GM23338 (cell line): ENCODE measurements at regions not wholly inside any gene's neighbourhood (a gene's known extent, or its start where the extent isn't known, plus 50 kb on each side); places are given as distances from the start of the nearest gene placed in this dataset.

Experiments
- ATAC-seq: fragments of 200-7000 bp; cut with Tn5 transposase; 3 replicates; pipeline ENCODE4 v1.9.1; 2020
- DNase-seq: peaks from one replicate; pipeline ENCODE4 v3.0.0-alpha.2; 2015; ENCODE audit warnings: low spot score
- H2AFZ ChIP-seq: fragments of 200-600 bp; sonication (generic); 2 replicates; pipeline ENCODE4 v1.8.0; 2016; ENCODE audit warnings: antibody characterized with exemption, mild to moderate bottlenecking, moderate library complexity
- H3F3A ChIP-seq: fragments of 200-600 bp; sonication (generic); replicated peaks from 2 replicates; pipeline ENCODE4 v1.8.0; 2017; ENCODE audit warnings: antibody characterized with exemption, mixed run types, low read depth
- H3K27ac ChIP-seq: fragments of 200-600 bp; sonication (generic); 2 replicates; pipeline ENCODE4 v1.6.1; 2016; ENCODE audit warnings: low read depth
- H3K27me3 ChIP-seq: fragments of 200-600 bp; sonication (generic); 2 replicates; pipeline ENCODE4 v1.8.0; 2016; ENCODE audit warnings: mild to moderate bottlenecking, mixed run types, moderate library complexity; ENCODE audit not compliant: insufficient read depth
- H3K36me3 ChIP-seq: fragments of 200-600 bp; sonication (generic); 2 replicates; pipeline ENCODE4 v1.8.0; 2016; ENCODE audit warnings: mild to moderate bottlenecking; ENCODE audit not compliant: insufficient read depth
- H3K4me1 ChIP-seq: fragments of 200-600 bp; sonication (generic); 2 replicates; pipeline ENCODE4 v1.8.0; 2016; ENCODE audit warnings: mild to moderate bottlenecking, moderate library complexity; ENCODE audit not compliant: insufficient read depth
- H3K4me2 ChIP-seq: fragments of 200-600 bp; sonication (generic); 2 replicates; pipeline ENCODE4 v1.7.1; 2017; ENCODE audit warnings: mixed run types
- H3K4me3 ChIP-seq: fragments of 200-600 bp; sonication (generic); 2 replicates; pipeline ENCODE4 v1.6.1; 2016; ENCODE audit warnings: mixed run types
- H3K79me2 ChIP-seq: fragments of 200-600 bp; sonication (generic); replicated peaks from 2 replicates; pipeline ENCODE4 v1.8.0; 2017; ENCODE audit warnings: mild to moderate bottlenecking; ENCODE audit not compliant: insufficient read depth
- H3K9me2 ChIP-seq: fragments of 200-600 bp; sonication (generic); 2 replicates; pipeline ENCODE4 v1.8.0; 2017; ENCODE audit not compliant: insufficient read depth
- H4K20me1 ChIP-seq: fragments of 200-600 bp; sonication (generic); replicated peaks from 2 replicates; pipeline ENCODE4 v1.8.0; 2017; ENCODE audit warnings: mild to moderate bottlenecking; ENCODE audit not compliant: insufficient read depth
- H3K27ac Mint-ChIP-seq: 2 replicates; pipeline ENCODE4 v1.8.0; 2020; ENCODE audit warnings: inconsistent platforms, mild to moderate bottlenecking, moderate library complexity, mixed read lengths
- H3K27me3 Mint-ChIP-seq: 3 replicates; pipeline ENCODE4 v1.8.0; 2022; ENCODE audit warnings: low read depth, mild to moderate bottlenecking, moderate library complexity, mixed read lengths, inconsistent platforms; ENCODE audit not compliant: insufficient read depth, poor library complexity
- H3K36me3 Mint-ChIP-seq: 3 replicates; pipeline ENCODE4 v1.8.0; 2021; ENCODE audit warnings: low read depth, mild to moderate bottlenecking, inconsistent platforms, moderate library complexity, mixed read lengths
- H3K4me1 Mint-ChIP-seq: 3 replicates; pipeline ENCODE4 v1.8.0; 2020; ENCODE audit warnings: mild to moderate bottlenecking, inconsistent platforms, mixed read lengths
- H3K4me3 Mint-ChIP-seq: 3 replicates; pipeline ENCODE4 v1.8.0; 2021; ENCODE audit warnings: moderate library complexity, mild to moderate bottlenecking, inconsistent platforms, mixed read lengths
- H3K9me3 Mint-ChIP-seq: 3 replicates; pipeline ENCODE4 v1.8.0; 2020; ENCODE audit warnings: moderate library complexity, mild to moderate bottlenecking, inconsistent platforms, mixed read lengths
- CREB1 ChIP-seq: fragments of 250-450 bp; sonication (Bioruptor Pico); IDR thresholded peaks from 2 replicates; pipeline ENCODE4 v1.5.0; 2020; ENCODE audit warnings: low read depth, mild to moderate bottlenecking, moderate library complexity
- CTCF ChIP-seq, 2 experiments: fragments of 200-600 bp in 1 of 2; sonication (generic) in 1 of 2; conservative IDR thresholded peaks; 2 replicates each; pipeline versions ENCODE4 v1.5.1 to v1.6.1; 2016 to 2017; ENCODE audit warnings: antibody characterized with exemption in 2 of 2, low read depth in 2 of 2, mild to moderate bottlenecking in 2 of 2, moderate library complexity in 1 of 2
- ETS1 ChIP-seq: IDR thresholded peaks from 2 replicates; pipeline ENCODE4 v1.6.1; 2016; ENCODE audit warnings: antibody characterized with exemption
- EZH2 ChIP-seq: fragments of 200-600 bp; sonication (generic); IDR thresholded peaks from one replicate; pipeline ENCODE4 v1.8.0; 2017; ENCODE audit warnings: antibody characterized with exemption, mild to moderate bottlenecking, low read depth; ENCODE audit not compliant: unreplicated experiment
- EZH2phosphoT487 ChIP-seq: fragments of 200-600 bp; sonication (generic); IDR thresholded peaks from one replicate; pipeline ENCODE4 v1.8.1; 2018; ENCODE audit warnings: antibody characterized with exemption; ENCODE audit not compliant: unreplicated experiment
- JUNB ChIP-seq: IDR thresholded peaks from one replicate; pipeline ENCODE4 v1.6.1; 2016; ENCODE audit warnings: antibody characterized with exemption; ENCODE audit not compliant: unreplicated experiment
- NANOG ChIP-seq: IDR thresholded peaks from 2 replicates; pipeline ENCODE4 v1.6.1; 2016; ENCODE audit warnings: antibody characterized with exemption, borderline replicate concordance
- POLR2AphosphoS5 ChIP-seq: IDR thresholded peaks from 2 replicates; pipeline ENCODE4 v1.6.1; 2016; ENCODE audit warnings: antibody characterized with exemption, low read depth
- STAT1 ChIP-seq: IDR thresholded peaks from one replicate; pipeline ENCODE4 v1.6.1; 2016; ENCODE audit warnings: antibody characterized with exemption; ENCODE audit not compliant: unreplicated experiment
- ZNF331 ChIP-seq: fragments of 250-450 bp; sonication (Bioruptor Pico); IDR thresholded peaks from 2 replicates; pipeline ENCODE4 v1.5.0; 2020; ENCODE audit warnings: low read depth, mild to moderate bottlenecking, moderate library complexity
- ZNF462 ChIP-seq: fragments of 250-450 bp; sonication (Bioruptor Pico); IDR thresholded peaks from 2 replicates; pipeline ENCODE4 v1.5.0; 2020; ENCODE audit warnings: mild to moderate bottlenecking, moderate library complexity

- Histone ChIP-seq H2AFZ (no peak overlapping the region), H3K4me1 (no peaks in the 10 kb centered on the region), H3K27ac (no peak overlapping the region), H3F3A (no peaks in the 10 kb centered on the region), H3K9me2 (no peaks in the 10 kb centered on the region), H3K36me3 (no peaks in the 10 kb centered on the region), H3K79me2 (no peaks in the 10 kb centered on the region), H4K20me1 (no peaks in the 10 kb centered on the region), H3K27me3 (no peaks in the 10 kb centered on the region), H3K4me3 (no peak overlapping the region), H3K4me2 (no peak overlapping the region)
- no peak for TF ChIP-seq NANOG
- TF ChIP-seq CTCF (conservative IDR thresholded peaks at IDR 0.05; ENCODE audit: low read depth in 2 of 2), result no peak
- no peak for TF ChIP-seq CREB1 (CRISPR knock-in tag)
- TF ChIP-seq EZH2phosphoT487, result no peak
- no peak for TF ChIP-seq ZNF331 (CRISPR knock-in tag)
- no peak for TF ChIP-seq ETS1
- no peak for TF ChIP-seq POLR2AphosphoS5
- no peak for TF ChIP-seq STAT1
- TF ChIP-seq JUNB, result no peak
- Mint-ChIP-seq H3K27me3 (no peaks in the 10 kb centered on the region), H3K4me1 (no peaks in the 10 kb centered on the region), H3K9me3 (no peaks in the 10 kb centered on the region), H3K27ac (no peak overlapping the region), H3K4me3 (no peak overlapping the region), H3K36me3 (no peaks in the 10 kb centered on the region)
- no peak for ATAC-seq
- no peak for DNase-seq
Measured at GRCh38 chr18:56197241-56197859, 441.0 kb downstream of the TXNL1 start.

GRCh38 chr18:56196495-56197225 is 441.7 kb downstream of the TXNL1 start:
- no peaks in the 10 kb centered on the region for H3K27me3 Mint-ChIP-seq
- ATAC-seq (no peak), DNase-seq (no peak)
- no peak overlapping the region for H3K4me3 ChIP-seq
- H4K20me1 ChIP-seq, result no peaks in the 10 kb centered on the region
- no peaks in the 10 kb centered on the region for H3K9me2 ChIP-seq
- H3K4me1 Mint-ChIP-seq, result no peaks in the 10 kb centered on the region
- H3K27ac ChIP-seq, result no peak overlapping the region
- H3K4me3 Mint-ChIP-seq, result no peak overlapping the region
- H3K27me3 ChIP-seq, result no peaks in the 10 kb centered on the region
- no peaks in the 10 kb centered on the region for H3K4me1 ChIP-seq
- H2AFZ ChIP-seq, result no peak overlapping the region
- no peak overlapping the region for H3K27ac Mint-ChIP-seq
- no peaks in the 10 kb centered on the region for H3K36me3 Mint-ChIP-seq
- H3K4me2 ChIP-seq, result no peak overlapping the region
- no peaks in the 10 kb centered on the region for H3K36me3 ChIP-seq
- H3F3A ChIP-seq, result no peaks in the 10 kb centered on the region
- no peaks in the 10 kb centered on the region for H3K9me3 Mint-ChIP-seq
- H3K79me2 ChIP-seq, result no peaks in the 10 kb centered on the region
- TF ChIP-seq EZH2phosphoT487 (no peak), JUNB (no peak), ZNF462 (CRISPR knock-in tag) (no peak), STAT1 (no peak), POLR2AphosphoS5 (no peak), EZH2 (no peak)
